ENCODE measurements at regions not wholly inside any gene's neighbourhood (a gene's known extent, or its start where the extent isn't known, plus 50 kb on each side); places are given as distances from the start of the nearest gene placed in this dataset.
A peak's percentile ranks its signal among the peaks of the same experiment; 100 is the strongest.

DNA sequence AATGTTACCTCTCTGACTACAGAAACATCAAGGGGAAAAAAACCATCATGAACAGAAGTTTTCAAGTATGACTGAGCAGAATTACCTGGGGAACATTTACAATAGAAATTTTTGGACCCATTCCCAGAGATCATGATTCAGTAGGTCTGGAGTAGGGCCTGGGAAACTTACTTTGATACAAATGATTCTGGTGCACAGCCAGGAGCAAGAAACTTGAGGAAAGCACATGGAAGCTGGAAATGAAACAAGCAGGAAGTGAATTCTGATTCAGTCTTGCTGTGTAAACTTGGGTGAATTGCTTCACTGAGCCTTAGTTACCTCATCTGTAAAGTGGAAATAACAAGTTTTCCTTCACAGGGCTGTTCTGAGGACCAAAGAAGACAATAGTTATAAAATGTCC lies 192.5 kb upstream of the TAPT1 start:
- Histone ChIP-seq H3K27me3 (no peaks in the 10 kb centered on the region), H3K4me3 (no peak overlapping the region), H3K9me3 (no peaks in the 10 kb centered on the region), H3K4me1 (peaks cover 0 to 10% of the 10 kb centered on the region in 2 donors), H3K27ac (no peak overlapping the region), H3K36me3 (no peaks in the 10 kb centered on the region)
- no peak for DNase-seq
- intact Hi-C loops (cut with DNase I; ENCODE audit: low total_unique reads): no loop called here
- TF ChIP-seq, protein P1, sequence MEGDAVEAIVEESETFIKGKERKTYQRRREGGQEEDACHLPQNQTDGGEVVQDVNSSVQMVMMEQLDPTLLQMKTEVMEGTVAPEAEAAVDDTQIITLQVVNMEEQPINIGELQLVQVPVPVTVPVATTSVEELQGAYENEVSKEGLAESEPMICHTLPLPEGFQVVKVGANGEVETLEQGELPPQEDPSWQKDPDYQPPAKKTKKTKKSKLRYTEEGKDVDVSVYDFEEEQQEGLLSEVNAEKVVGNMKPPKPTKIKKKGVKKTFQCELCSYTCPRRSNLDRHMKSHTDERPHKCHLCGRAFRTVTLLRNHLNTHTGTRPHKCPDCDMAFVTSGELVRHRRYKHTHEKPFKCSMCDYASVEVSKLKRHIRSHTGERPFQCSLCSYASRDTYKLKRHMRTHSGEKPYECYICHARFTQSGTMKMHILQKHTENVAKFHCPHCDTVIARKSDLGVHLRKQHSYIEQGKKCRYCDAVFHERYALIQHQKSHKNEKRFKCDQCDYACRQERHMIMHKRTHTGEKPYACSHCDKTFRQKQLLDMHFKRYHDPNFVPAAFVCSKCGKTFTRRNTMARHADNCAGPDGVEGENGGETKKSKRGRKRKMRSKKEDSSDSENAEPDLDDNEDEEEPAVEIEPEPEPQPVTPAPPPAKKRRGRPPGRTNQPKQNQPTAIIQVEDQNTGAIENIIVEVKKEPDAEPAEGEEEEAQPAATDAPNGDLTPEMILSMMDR (IDR thresholded peaks at IDR 0.05): no peak
- no peak for TF ChIP-seq POLR2A (IDR thresholded peaks at IDR 0.05)

DNA sequence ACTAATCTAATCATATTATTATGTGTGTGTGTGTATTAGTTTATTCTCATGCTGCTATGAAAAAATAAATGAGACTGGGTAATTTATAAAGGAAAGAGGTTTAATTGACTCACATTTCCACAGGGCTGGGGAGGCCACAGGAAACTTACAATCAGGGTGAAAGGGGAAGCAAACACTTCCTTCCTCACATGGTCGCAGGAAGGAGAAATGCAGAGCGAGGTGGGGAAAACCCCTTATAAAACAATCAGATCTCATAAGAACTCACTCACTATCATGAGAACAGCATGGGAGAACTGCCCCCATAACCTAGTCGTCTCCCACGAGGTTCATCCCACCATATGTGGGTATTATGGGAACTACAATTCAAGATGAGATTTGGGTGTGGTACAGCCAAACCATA lies 190.9 kb upstream of the TAPT1 start:
- no peaks in the 10 kb centered on the region for H3K9me3 ChIP-seq
- intact Hi-C loops (cut with DNase I; ENCODE audit: low total_unique reads): no loop called here
- no peaks in the 10 kb centered on the region for H3K36me3 ChIP-seq
- peaks cover 0 to 10% of the 10 kb centered on the region in 2 donors for H3K4me1 ChIP-seq
- DNase-seq: no peak
- H3K27ac ChIP-seq: peak overlapping the region in 1 of 2 donors; percentile 17
- H3K27me3 ChIP-seq: no peaks in the 10 kb centered on the region
- TF ChIP-seq, protein P1 (IDR thresholded peaks at IDR 0.05): no peak
- no peak for TF ChIP-seq POLR2A (IDR thresholded peaks at IDR 0.05)
- H3K4me3 ChIP-seq: no peak overlapping the region

DNA sequence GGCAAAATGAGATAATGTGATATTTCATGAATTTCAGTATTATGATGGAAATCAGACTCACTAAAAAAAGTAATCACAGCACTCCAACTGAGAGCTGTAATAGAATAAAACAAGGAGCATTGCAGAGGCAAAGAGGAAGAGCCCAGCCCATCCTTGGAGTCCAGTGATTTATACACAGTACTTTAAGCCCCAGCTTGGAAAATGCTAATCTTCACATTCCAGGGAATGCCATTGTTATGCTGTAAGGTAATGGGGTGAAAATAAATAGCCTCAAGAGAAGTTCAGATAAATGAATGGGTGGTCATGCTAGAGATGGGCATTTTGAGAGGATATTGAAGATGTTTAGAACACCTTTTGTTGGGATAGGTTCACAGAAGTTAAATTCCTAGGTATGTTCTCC lies 190.3 kb upstream of the TAPT1 start:
- DNase-seq: no peak
- intact Hi-C loops (cut with DNase I; ENCODE audit: low total_unique reads): no loop called here
- Histone ChIP-seq H3K4me3 (no peak overlapping the region), H3K27me3 (no peaks in the 10 kb centered on the region), H3K4me1 (peaks cover 0 to 10% of the 10 kb centered on the region in 2 donors), H3K9me3 (no peaks in the 10 kb centered on the region), H3K36me3 (no peaks in the 10 kb centered on the region), H3K27ac (peak overlapping the region in 1 of 2 donors; percentile 17)
- TF ChIP-seq POLR2A (IDR thresholded peaks at IDR 0.05): no peak
- TF ChIP-seq, protein P1 (IDR thresholded peaks at IDR 0.05): no peak

DNA sequence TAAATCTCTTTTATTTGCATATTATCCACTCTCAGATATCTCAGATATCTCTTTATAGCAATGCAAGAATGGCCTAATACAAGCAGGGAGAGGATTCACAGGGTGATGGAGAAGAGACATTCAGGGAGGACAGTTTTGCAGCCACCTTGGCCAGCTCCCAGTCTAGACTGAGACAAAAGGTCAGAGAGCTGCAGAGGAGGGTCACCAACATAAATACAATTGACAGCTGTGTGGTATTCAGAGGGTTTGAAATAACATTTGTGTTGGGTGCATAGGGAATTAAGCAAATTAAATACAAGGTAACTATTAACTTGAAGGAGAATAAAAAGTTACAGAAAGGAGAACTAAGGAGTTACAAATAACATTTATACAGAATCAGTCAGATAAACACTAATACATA lies 189.5 kb upstream of the TAPT1 start:
- no peak for TF ChIP-seq POLR2A (IDR thresholded peaks at IDR 0.05)
- TF ChIP-seq, protein P1 (IDR thresholded peaks at IDR 0.05): no peak
- intact Hi-C loops (cut with DNase I; ENCODE audit: low total_unique reads): no loop called here
- H3K4me3 ChIP-seq: no peak overlapping the region
- no peaks in the 10 kb centered on the region for H3K36me3 ChIP-seq
- peak; percentile 24 to 26 for DNase-seq
- H3K9me3 ChIP-seq: no peaks in the 10 kb centered on the region
- H3K27ac ChIP-seq: no peak overlapping the region
- peaks cover 0 to 10% of the 10 kb centered on the region in 2 donors for H3K4me1 ChIP-seq
- no peaks in the 10 kb centered on the region for H3K27me3 ChIP-seq

DNA sequence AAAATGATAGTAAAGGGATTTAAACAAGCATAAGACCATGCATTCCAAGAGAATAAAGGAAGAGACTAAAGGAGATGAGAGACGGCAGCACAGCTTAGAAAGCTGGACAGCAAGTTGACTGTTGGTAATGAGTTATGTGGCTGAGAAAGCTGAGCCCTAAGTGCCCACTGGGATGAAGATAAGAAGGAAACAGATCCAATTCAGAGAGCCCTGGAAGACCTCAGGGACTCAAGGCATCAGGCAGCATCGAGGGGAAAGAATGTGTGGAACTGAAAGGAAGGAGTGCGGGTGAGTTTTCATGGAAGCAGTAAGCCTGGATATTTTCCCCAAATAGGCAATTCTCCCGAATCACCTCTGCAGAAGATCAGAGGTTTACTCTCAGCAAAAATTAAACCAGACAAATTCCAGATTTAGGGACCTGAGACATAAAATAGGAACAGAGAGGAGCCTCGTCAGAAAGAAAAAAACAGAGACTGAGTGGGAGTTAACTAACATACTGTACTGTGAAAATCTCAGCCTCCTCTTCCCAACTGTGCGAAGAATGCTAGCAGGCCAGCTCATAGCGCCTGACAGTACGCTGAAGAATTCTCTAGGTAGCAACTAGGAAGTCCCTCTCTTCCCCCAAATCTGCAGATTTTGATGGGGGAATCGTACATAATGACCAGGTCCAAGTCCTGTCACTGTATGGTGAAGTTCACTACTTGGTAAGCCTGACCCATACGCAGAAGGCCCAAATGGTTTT lies 187.7 kb upstream of the TAPT1 start:
- H3K36me3 ChIP-seq: no peaks in the 10 kb centered on the region
- no peaks in the 10 kb centered on the region for H3K9me3 ChIP-seq
- peaks cover 0 to 10% of the 10 kb centered on the region in 2 donors for H3K4me1 ChIP-seq
- H3K27me3 ChIP-seq: no peaks in the 10 kb centered on the region
- no peak overlapping the region for H3K4me3 ChIP-seq
- TF ChIP-seq POLR2A (IDR thresholded peaks at IDR 0.05): no peak
- TF ChIP-seq, protein P1 (IDR thresholded peaks at IDR 0.05): no peak
- intact Hi-C loops (cut with DNase I; ENCODE audit: low total_unique reads): no loop called here
- H3K27ac ChIP-seq: peak overlapping the region; percentile 33 to 34
- DNase-seq: no peak

Measured in uterus (tissue), 3 donors.